Neural cell (in vitro differentiated cells): ENCODE measurements at regions not wholly inside any gene's neighbourhood (a gene's known extent, or its start where the extent isn't known, plus 50 kb on each side); places are given as distances from the start of the nearest gene placed in this dataset.

ENCODE experiments used
- SMC3 ChIP-seq: fragments of 450-650 bp; conservative IDR thresholded peaks from 2 replicates; pipeline ENCODE4 v1.6.1; 2014; ENCODE audit warnings: antibody characterized with exemption, mild to moderate bottlenecking, moderate library complexity; ENCODE audit not compliant: poor library complexity
- TF ChIP-seq, protein P1 (sequence below): IDR thresholded peaks from 2 replicates; pipeline ENCODE4 v1.6.1; 2012; ENCODE audit warnings: borderline replicate concordance

DNA sequence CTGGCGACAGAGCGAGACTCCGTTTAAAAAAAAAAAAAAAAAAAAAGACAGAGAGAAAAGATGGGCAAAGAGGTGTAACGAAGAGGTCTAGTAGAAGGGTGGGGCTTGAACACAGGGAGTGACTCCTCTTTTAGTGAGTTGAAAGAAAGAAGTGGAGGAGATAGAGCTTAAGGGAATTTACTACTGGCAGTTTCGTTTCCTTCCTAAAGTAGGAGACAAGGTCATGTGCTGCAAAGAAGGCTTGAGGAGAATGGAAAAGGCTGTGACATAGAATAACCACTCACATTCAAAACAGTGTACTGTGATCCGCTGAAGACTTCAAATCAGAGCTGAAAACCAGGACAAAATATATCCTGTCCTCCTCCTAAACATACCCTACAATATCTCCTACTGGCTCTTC is 63.8 kb upstream of the EIF2S2 start:
- TF ChIP-seq, protein P1, sequence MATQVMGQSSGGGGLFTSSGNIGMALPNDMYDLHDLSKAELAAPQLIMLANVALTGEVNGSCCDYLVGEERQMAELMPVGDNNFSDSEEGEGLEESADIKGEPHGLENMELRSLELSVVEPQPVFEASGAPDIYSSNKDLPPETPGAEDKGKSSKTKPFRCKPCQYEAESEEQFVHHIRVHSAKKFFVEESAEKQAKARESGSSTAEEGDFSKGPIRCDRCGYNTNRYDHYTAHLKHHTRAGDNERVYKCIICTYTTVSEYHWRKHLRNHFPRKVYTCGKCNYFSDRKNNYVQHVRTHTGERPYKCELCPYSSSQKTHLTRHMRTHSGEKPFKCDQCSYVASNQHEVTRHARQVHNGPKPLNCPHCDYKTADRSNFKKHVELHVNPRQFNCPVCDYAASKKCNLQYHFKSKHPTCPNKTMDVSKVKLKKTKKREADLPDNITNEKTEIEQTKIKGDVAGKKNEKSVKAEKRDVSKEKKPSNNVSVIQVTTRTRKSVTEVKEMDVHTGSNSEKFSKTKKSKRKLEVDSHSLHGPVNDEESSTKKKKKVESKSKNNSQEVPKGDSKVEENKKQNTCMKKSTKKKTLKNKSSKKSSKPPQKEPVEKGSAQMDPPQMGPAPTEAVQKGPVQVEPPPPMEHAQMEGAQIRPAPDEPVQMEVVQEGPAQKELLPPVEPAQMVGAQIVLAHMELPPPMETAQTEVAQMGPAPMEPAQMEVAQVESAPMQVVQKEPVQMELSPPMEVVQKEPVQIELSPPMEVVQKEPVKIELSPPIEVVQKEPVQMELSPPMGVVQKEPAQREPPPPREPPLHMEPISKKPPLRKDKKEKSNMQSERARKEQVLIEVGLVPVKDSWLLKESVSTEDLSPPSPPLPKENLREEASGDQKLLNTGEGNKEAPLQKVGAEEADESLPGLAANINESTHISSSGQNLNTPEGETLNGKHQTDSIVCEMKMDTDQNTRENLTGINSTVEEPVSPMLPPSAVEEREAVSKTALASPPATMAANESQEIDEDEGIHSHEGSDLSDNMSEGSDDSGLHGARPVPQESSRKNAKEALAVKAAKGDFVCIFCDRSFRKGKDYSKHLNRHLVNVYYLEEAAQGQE: no peak
- TF ChIP-seq SMC3: no peak
